Neuronal stem cell (in vitro differentiated cells): ENCODE measurements at regions not wholly inside any gene's neighbourhood (a gene's known extent, or its start where the extent isn't known, plus 50 kb on each side); places are given as distances from the start of the nearest gene placed in this dataset.
"Not testable (repeated sequence)": the region's sequence is repeated elsewhere in the genome, so short reads cannot be mapped to it uniquely, and the experiment has no call there.

Experiments used
- DNase-seq: peaks from one replicate; pipeline ENCODE4 v3.0.0-alpha.2; 2013; ENCODE audit warnings: low spot score
- H2AFZ ChIP-seq: one replicate; pipeline ENCODE4 v1.6.1; 2013; ENCODE audit warnings: mild to moderate bottlenecking, low read length, inconsistent platforms
- H2AK5ac ChIP-seq: 2 replicates; pipeline ENCODE4 v1.6.1; 2013; ENCODE audit warnings: low read depth, mild to moderate bottlenecking, inconsistent platforms, low read length, moderate library complexity, mixed read lengths
- H2BK120ac ChIP-seq: 2 replicates; pipeline ENCODE4 v1.6.1; 2013; ENCODE audit warnings: low read depth, mild to moderate bottlenecking, inconsistent platforms, low read length, moderate library complexity, mixed read lengths
- H2BK12ac ChIP-seq: one replicate; pipeline ENCODE4 v1.6.1; 2013; ENCODE audit warnings: low read length, inconsistent platforms
- H2BK15ac ChIP-seq: 2 replicates; pipeline ENCODE4 v1.6.1; 2013; ENCODE audit warnings: mild to moderate bottlenecking, low read length, inconsistent platforms, mixed read lengths
- H2BK5ac ChIP-seq: one replicate; pipeline ENCODE4 v1.6.1; 2013; ENCODE audit warnings: inconsistent platforms, mild to moderate bottlenecking, low read length, moderate library complexity
- H3K14ac ChIP-seq: one replicate; pipeline ENCODE4 v1.6.1; 2013; ENCODE audit warnings: low read length, inconsistent platforms
- H3K18ac ChIP-seq: 2 replicates; pipeline ENCODE4 v1.6.1; 2013; ENCODE audit warnings: low read length, inconsistent platforms
- H3K23ac ChIP-seq: 2 replicates; pipeline ENCODE4 v1.6.1; 2013; ENCODE audit warnings: low read depth, mild to moderate bottlenecking, mixed read lengths, low read length, inconsistent platforms; ENCODE audit not compliant: poor library complexity
- H3K27ac ChIP-seq: replicated peaks from 3 replicates; pipeline ENCODE4 v1.5.1; 2013; ENCODE audit warnings: low read length, inconsistent platforms
- H3K27me3 ChIP-seq, 3 experiments: 2 replicates each; pipeline ENCODE4 v1.6.1; 2013; ENCODE audit warnings: low read length in 3 of 3, mild to moderate bottlenecking in 2 of 3, inconsistent platforms in 1 of 3, low read depth in 1 of 3, mixed read lengths in 1 of 3, moderate library complexity in 1 of 3; ENCODE audit not compliant: control insufficient read depth in 3 of 3, insufficient read depth in 3 of 3
- H3K36me3 ChIP-seq, 2 donors: replicated peaks in 1 of 2; 2 replicates each; pipeline ENCODE4 v1.6.1; 2013; ENCODE audit warnings: low read length in 2 of 2; ENCODE audit not compliant: control insufficient read depth in 2 of 2, insufficient read depth in 2 of 2
- H3K4ac ChIP-seq: 2 replicates; pipeline ENCODE4 v1.6.1; 2013; ENCODE audit warnings: inconsistent platforms, mild to moderate bottlenecking, low read length, moderate library complexity
- H3K4me1 ChIP-seq, 2 donors: 1 replicate in 1 of 2; 2 replicates in 1 of 2; pipeline ENCODE4 v1.6.1; 2013; ENCODE audit warnings: low read length in 2 of 2, low read depth in 1 of 2; ENCODE audit not compliant: control insufficient read depth in 2 of 2, insufficient read depth in 1 of 2
- H3K4me2 ChIP-seq: one replicate; pipeline ENCODE4 v1.6.1; 2013; ENCODE audit warnings: mild to moderate bottlenecking, low read length, inconsistent platforms; ENCODE audit not compliant: insufficient read depth, poor library complexity, severe bottlenecking
- H3K4me3 ChIP-seq, 2 donors: 2 replicates each; pipeline ENCODE4 v1.5.1; 2013; ENCODE audit warnings: low read length in 2 of 2, mild to moderate bottlenecking in 2 of 2, inconsistent platforms in 1 of 2, moderate library complexity in 1 of 2
- H3K79me1 ChIP-seq: one replicate; pipeline ENCODE4 v1.6.1; 2013; ENCODE audit warnings: low read depth, mild to moderate bottlenecking, inconsistent platforms, low read length, moderate library complexity
- H3K9ac ChIP-seq: one replicate; pipeline ENCODE4 v1.6.1; 2013; ENCODE audit warnings: mild to moderate bottlenecking, low read depth, low read length, inconsistent platforms; ENCODE audit not compliant: poor library complexity
- H3K9me3 ChIP-seq, 2 donors: replicated peaks in 1 of 2; 2 replicates each; pipeline versions ENCODE3 to v1.6.1; 2013; ENCODE audit warnings: low read length in 2 of 2, mild to moderate bottlenecking in 2 of 2, inconsistent platforms in 1 of 2, low read depth in 1 of 2, mixed read lengths in 1 of 2, moderate library complexity in 1 of 2; ENCODE audit not compliant: control insufficient read depth in 2 of 2, insufficient read depth in 1 of 2
- H4K8ac ChIP-seq: one replicate; pipeline ENCODE4 v1.6.1; 2013; ENCODE audit warnings: low read depth, mild to moderate bottlenecking, inconsistent platforms, low read length, moderate library complexity
- H4K91ac ChIP-seq: one replicate; pipeline ENCODE4 v1.6.1; 2013; ENCODE audit warnings: low read length, low read depth, mild to moderate bottlenecking, inconsistent platforms; ENCODE audit not compliant: poor library complexity
- WGBS, 2 donors: extraction: QIAGEN DNeasy Blood & Tissue Kit; methylation state at CpG; one replicate each; pipeline ENCODE4 v1.1.7; 2013; ENCODE audit warnings: missing lambda C conversion rate in 2 of 2, mixed read lengths in 1 of 2; ENCODE audit not compliant: insufficient read length in 2 of 2, insufficient replicate concordance in 1 of 2; ENCODE audit errors: extremely low coverage in 2 of 2; 5-methylcytosine and 5-hydroxymethylcytosine counted together

DNA sequence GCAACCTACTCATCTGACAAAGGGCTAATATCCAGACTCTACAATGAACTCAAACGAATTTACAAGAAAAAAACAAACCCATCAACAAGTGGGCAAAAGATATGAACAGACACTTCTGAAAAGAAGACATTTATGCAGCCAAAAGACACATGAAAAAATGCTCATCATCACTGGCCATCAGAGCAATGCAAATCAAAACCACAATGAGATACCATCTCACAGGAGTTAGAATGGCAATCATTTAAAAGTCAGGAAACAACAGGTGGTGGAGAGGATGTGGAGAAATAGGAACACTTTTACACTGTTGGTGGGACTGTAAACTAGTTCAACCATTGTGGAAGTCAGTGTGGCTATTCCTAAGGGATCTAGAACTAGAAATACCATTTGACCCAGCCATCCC lies 1596.3 kb downstream of the DPP10 start:
- not testable (repeated sequence) for H2BK120ac ChIP-seq, H2AFZ ChIP-seq, H3K4ac ChIP-seq, H3K18ac ChIP-seq, H3K27me3 ChIP-seq, H3K4me2 ChIP-seq, H3K27ac ChIP-seq, H3K4me1 ChIP-seq, H2AK5ac ChIP-seq, H3K14ac ChIP-seq, H2BK15ac ChIP-seq, H4K8ac ChIP-seq, H3K23ac ChIP-seq, H2BK5ac ChIP-seq, H3K79me1 ChIP-seq, DNase-seq, H2BK12ac ChIP-seq, H3K36me3 ChIP-seq, H3K4me3 ChIP-seq, H3K9me3 ChIP-seq, H3K9ac ChIP-seq, H4K91ac ChIP-seq
- WGBS, 2 donors, result no CpG with 5 or more reads among the region's 1 CpG

DNA sequence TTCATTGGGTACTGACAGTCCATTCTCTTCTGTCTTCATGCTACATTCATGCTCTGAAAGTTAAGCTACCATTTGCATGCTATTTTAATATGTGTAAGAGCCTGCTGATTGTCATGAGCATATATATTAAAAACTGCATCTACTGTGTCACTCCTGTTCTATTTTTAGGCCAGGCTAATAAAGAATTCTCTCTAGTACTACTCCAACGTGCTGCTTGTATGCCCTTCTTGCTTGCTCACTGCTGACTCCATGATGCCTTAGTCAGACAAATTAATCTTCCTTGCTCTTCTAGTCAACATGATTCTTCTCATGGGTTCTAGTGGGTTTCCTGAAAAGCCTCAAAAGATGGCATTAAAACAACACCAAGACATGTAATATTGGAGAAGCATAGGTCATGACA lies 1600.1 kb downstream of the DPP10 start:
- no peak overlapping the region for H3K4me2 ChIP-seq
- no peak overlapping the region for H3K27ac ChIP-seq
- no peak overlapping the region for H2AK5ac ChIP-seq
- H3K36me3 ChIP-seq, result no peaks in the 10 kb centered on the region
- H2AFZ ChIP-seq, result no peak overlapping the region
- no peak overlapping the region for H2BK15ac ChIP-seq
- no CpG with 5 or more reads among the region's 1 CpG for WGBS, 2 donors
- H2BK120ac ChIP-seq, result no peak overlapping the region
- no peaks in the 10 kb centered on the region for H3K27me3 ChIP-seq
- H3K9ac ChIP-seq, result no peak overlapping the region
- no peaks in the 10 kb centered on the region for H3K9me3 ChIP-seq
- no peak overlapping the region for H3K4ac ChIP-seq
- no peak overlapping the region for H4K91ac ChIP-seq
- H3K18ac ChIP-seq, result no peak overlapping the region
- H3K4me1 ChIP-seq, result no peaks in the 10 kb centered on the region
- H2BK12ac ChIP-seq, result no peak overlapping the region
- no peak overlapping the region for H3K4me3 ChIP-seq
- H4K8ac ChIP-seq, result no peak overlapping the region
- H3K14ac ChIP-seq, result no peak overlapping the region
- H3K79me1 ChIP-seq, result no peaks in the 10 kb centered on the region
- no peak for DNase-seq
- H3K23ac ChIP-seq, result no peak overlapping the region
- no peak overlapping the region for H2BK5ac ChIP-seq

DNA sequence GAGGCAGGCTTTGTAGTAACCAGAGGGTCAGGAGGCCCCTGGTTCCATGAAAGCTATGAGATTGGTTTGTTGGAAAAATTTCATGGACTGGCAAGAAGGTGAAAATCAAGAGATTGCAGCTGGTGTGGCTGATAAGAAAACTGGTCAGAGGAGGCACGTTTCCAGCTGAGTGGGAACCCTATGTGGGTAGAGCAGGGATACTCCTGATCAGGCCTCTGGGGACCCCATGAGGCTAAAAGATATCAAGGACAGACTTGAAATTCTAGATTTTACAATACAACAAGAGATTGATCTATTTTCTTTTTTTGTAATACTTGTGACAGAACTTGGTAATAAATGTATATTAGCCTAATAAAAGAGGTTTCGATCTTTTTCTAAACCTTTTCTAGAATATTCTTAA lies 1615.1 kb downstream of the DPP10 start:
- Histone ChIP-seq H3K14ac (no peak overlapping the region), H3K18ac (no peak overlapping the region), H3K79me1 (no peaks in the 10 kb centered on the region), H3K4me2 (no peak overlapping the region), H3K27ac (no peak overlapping the region), H2BK5ac (no peak overlapping the region), H2BK15ac (no peak overlapping the region), H4K8ac (no peak overlapping the region), H2BK12ac (no peak overlapping the region), H4K91ac (no peak overlapping the region), H2BK120ac (no peak overlapping the region), H2AK5ac (no peak overlapping the region), H3K27me3 (no peaks in the 10 kb centered on the region), H2AFZ (no peak overlapping the region), H3K4ac (no peak overlapping the region), H3K4me3 (no peak overlapping the region), H3K36me3 (no peaks in the 10 kb centered on the region), H3K9ac (no peak overlapping the region), H3K9me3 (no peaks in the 10 kb centered on the region), H3K23ac (no peak overlapping the region), H3K4me1 (no peaks in the 10 kb centered on the region)
- no CpG with 5 or more reads among the region's 2 CpGs for WGBS, 2 donors
- DNase-seq, result no peak

DNA sequence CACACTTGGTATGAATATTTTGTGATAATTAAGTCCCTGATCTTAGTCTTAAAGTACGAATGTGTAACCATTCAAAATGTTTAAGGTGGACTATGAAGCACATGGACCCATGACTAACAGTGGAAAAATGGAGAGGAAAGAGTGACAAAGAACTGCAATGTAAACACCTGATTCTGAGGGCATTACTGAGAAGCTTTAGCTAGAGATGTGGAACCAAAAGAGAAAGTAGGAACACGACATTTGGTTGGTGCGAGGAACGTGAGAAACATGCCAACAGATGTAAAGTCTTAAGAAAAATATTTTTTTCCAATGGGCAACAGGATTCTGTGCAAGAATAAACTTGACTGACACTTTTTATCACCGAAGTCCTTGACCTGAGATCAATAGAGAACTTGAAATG lies 1618.6 kb downstream of the DPP10 start:
- Histone ChIP-seq H2BK15ac (no peak overlapping the region), H2BK12ac (no peak overlapping the region), H3K18ac (no peak overlapping the region), H2BK120ac (no peak overlapping the region), H3K36me3 (no peaks in the 10 kb centered on the region), H3K79me1 (no peaks in the 10 kb centered on the region), H3K9ac (no peak overlapping the region), H3K4me3 (no peak overlapping the region), H2AFZ (no peak overlapping the region), H3K9me3 (no peaks in the 10 kb centered on the region), H3K4me1 (no peaks in the 10 kb centered on the region), H4K91ac (no peak overlapping the region), H3K23ac (no peak overlapping the region), H3K27me3 (no peaks in the 10 kb centered on the region), H4K8ac (no peak overlapping the region), H2AK5ac (no peak overlapping the region), H3K4me2 (no peak overlapping the region), H3K14ac (no peak overlapping the region), H3K27ac (no peak overlapping the region), H2BK5ac (no peak overlapping the region), H3K4ac (no peak overlapping the region)
- WGBS, 2 donors, result no CpG with 5 or more reads among the region's 5 CpGs
- no peak for DNase-seq
